Upper lobe of left lung (tissue), 6 donors: ENCODE measurements at regions not wholly inside any gene's neighbourhood (a gene's known extent, or its start where the extent isn't known, plus 50 kb on each side); places are given as distances from the start of the nearest gene placed in this dataset.

ENCODE experiments used
- ATAC-seq, 2 donors: fragments of 200-7000 bp; cut with Tn5 transposase; one replicate each; pipeline ENCODE4 v1.9.1; 2022; ENCODE audit warnings: mild to moderate bottlenecking in 2 of 2, moderate library complexity in 2 of 2; ENCODE audit not compliant: low FRiP score in 2 of 2
- DNase-seq, 2 donors: peaks; one replicate each; pipeline ENCODE4 v3.0.0-alpha.2; 2019 to 2020
- H3K27ac ChIP-seq, 4 donors: fragments of 200-600 bp; sonication (generic); one replicate each; pipeline ENCODE4 v1.5.1; 2016 to 2019
- H3K27me3 ChIP-seq, 4 donors: fragments of 200-600 bp; sonication (generic); one replicate each; pipeline ENCODE4 v1.5.1; 2017 to 2019
- H3K36me3 ChIP-seq, 4 donors: fragments of 200-600 bp; sonication (generic); one replicate each; pipeline ENCODE4 v1.5.1; 2016 to 2019
- H3K4me1 ChIP-seq, 4 donors: fragments of 200-600 bp; sonication (generic); one replicate each; pipeline ENCODE4 v1.5.1; 2018 to 2019
- H3K4me3 ChIP-seq, 4 donors: fragments of 200-600 bp; sonication (generic); one replicate each; pipeline ENCODE4 v1.5.1; 2017 to 2019; ENCODE audit warnings: mild to moderate bottlenecking in 2 of 4, moderate library complexity in 1 of 4
- H3K9me3 ChIP-seq, 4 donors: fragments of 200-600 bp; sonication (generic); one replicate each; pipeline ENCODE4 v1.5.1; 2018 to 2019
- EP300 ChIP-seq, 4 donors: sonication (generic); formaldehyde crosslinking; IDR thresholded peaks; one replicate each; pipeline ENCODE4 v1.5.1; 2017; ENCODE audit warnings: antibody characterized with exemption in 4 of 4, control low read depth in 2 of 4
- POLR2A ChIP-seq, 4 donors: fragments of 450-650 bp; IDR thresholded peaks; one replicate each; pipeline ENCODE4 v1.5.1; 2016 to 2017; ENCODE audit warnings: antibody characterized with exemption in 4 of 4, mild to moderate bottlenecking in 2 of 4
- POLR2AphosphoS5 ChIP-seq, 2 donors: sonication (generic); formaldehyde crosslinking; IDR thresholded peaks; one replicate each; pipeline ENCODE4 v1.5.1; 2017; ENCODE audit warnings: antibody characterized with exemption in 2 of 2
- WGBS, 2 donors: methylation state at CpG; one replicate each; pipeline ENCODE4 v1.1.5; 2017 to 2018; 5-methylcytosine and 5-hydroxymethylcytosine counted together
- TF ChIP-seq, protein P1 (sequence below), 6 experiments: fragments of 450-650 bp in 4 of 6; fragments of 200-600 bp in 2 of 6; sonication (generic) in 2 of 6; IDR thresholded peaks; one replicate each; pipeline ENCODE4 v1.5.1; 2016 to 2019; ENCODE audit warnings: antibody characterized with exemption in 6 of 6
- donor health status: DM: no; HTN: no; CAD: no; lungs with moderate emphysema.
- donor health status: DM: no; HTN: yes; CAD: no; lungs with severe emphysema.

DNA sequence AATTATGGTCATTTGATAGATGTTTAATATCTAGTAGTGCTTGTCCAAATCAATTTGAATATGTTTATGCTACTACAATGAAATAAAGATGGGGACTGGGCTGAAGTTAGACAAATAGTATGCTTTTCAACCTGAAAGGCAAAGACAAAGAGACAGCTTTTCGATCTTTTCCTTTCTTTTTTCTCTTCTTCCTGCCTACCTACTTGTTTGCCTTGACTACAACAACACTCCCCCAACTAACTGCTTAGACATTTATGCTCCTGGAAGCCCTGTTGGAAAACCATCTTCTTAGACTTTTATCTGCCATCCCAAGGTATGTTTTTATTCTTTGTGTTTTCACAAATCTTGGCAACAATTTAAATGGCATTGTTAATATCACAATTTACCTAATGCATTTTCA lies 374.4 kb upstream of the DDI1 start:
- Histone ChIP-seq H3K27ac (no peak overlapping the region), H3K27me3 (no peaks in the 10 kb centered on the region), H3K9me3 (no peaks in the 10 kb centered on the region), H3K4me1 (no peaks in the 10 kb centered on the region), H3K36me3 (no peaks in the 10 kb centered on the region), H3K4me3 (no peak overlapping the region)
- WGBS, 2 donors, result 0% methylated on average over 1 of the region's 1 CpG
- TF ChIP-seq POLR2A (IDR thresholded peaks at IDR 0.05) (no peak), EP300 (IDR thresholded peaks at IDR 0.05) (no peak), POLR2AphosphoS5 (IDR thresholded peaks at IDR 0.05) (no peak)
- TF ChIP-seq, protein P1, sequence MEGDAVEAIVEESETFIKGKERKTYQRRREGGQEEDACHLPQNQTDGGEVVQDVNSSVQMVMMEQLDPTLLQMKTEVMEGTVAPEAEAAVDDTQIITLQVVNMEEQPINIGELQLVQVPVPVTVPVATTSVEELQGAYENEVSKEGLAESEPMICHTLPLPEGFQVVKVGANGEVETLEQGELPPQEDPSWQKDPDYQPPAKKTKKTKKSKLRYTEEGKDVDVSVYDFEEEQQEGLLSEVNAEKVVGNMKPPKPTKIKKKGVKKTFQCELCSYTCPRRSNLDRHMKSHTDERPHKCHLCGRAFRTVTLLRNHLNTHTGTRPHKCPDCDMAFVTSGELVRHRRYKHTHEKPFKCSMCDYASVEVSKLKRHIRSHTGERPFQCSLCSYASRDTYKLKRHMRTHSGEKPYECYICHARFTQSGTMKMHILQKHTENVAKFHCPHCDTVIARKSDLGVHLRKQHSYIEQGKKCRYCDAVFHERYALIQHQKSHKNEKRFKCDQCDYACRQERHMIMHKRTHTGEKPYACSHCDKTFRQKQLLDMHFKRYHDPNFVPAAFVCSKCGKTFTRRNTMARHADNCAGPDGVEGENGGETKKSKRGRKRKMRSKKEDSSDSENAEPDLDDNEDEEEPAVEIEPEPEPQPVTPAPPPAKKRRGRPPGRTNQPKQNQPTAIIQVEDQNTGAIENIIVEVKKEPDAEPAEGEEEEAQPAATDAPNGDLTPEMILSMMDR (IDR thresholded peaks at IDR 0.05), result no peak
- ATAC-seq (no peak), DNase-seq (no peak)

DNA sequence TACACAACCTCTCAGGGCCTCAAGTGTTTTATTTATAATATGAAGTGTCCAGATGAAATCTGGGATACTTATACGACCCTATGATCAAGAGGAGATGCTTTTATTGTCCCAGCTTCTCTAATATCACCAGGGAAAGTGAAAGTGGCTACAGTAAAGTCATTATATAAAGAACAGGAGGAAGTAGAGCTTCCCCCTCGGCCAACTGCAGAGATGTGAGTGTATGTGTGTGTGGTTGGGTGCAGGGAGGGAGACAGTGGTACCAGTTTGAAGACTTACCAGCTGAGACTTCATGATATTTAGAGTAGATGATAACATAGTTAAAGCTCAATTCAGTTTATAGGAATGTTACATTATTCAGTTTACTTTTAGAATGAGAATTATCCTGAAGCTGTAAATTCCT lies 373.6 kb upstream of the DDI1 start:
- H3K9me3 ChIP-seq, result no peaks in the 10 kb centered on the region
- no peak overlapping the region for H3K4me3 ChIP-seq
- no peaks in the 10 kb centered on the region for H3K4me1 ChIP-seq
- ATAC-seq, result peak in 1 of 2 donors; percentile 59
- H3K36me3 ChIP-seq, result no peaks in the 10 kb centered on the region
- DNase-seq, result no peak
- no peaks in the 10 kb centered on the region for H3K27me3 ChIP-seq
- H3K27ac ChIP-seq, result no peak overlapping the region
- 6 to 11% methylated on average over 2 of the region's 2 CpGs for WGBS, 2 donors
- no peak for TF ChIP-seq POLR2AphosphoS5 (IDR thresholded peaks at IDR 0.05)
- no peak for TF ChIP-seq POLR2A (IDR thresholded peaks at IDR 0.05)
- no peak for TF ChIP-seq EP300 (IDR thresholded peaks at IDR 0.05)
- TF ChIP-seq, protein P1 (IDR thresholded peaks at IDR 0.05), result no peak

DNA sequence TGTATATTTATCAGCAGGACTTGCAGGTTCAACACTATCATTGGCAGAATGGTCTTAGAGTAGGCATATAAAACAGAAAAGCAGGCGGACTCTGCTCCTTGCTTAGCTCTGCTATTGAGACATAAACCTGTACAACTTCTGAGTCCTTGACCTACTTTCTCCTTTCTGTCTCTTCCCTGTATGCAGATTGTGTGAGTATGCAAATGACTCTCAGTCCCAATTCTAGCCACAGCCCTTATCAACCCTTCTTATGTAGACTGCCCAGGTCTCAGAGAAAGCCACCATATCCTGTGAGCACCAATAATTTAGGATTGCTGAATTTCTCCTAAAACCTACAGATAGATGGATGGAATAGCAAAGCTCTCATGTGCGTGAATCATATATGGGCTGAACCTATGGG lies 367.6 kb upstream of the DDI1 start:
- TF ChIP-seq POLR2A (IDR thresholded peaks at IDR 0.05), result no peak
- TF ChIP-seq POLR2AphosphoS5 (IDR thresholded peaks at IDR 0.05), result no peak
- TF ChIP-seq, protein P1 (IDR thresholded peaks at IDR 0.05), result no peak
- TF ChIP-seq EP300 (IDR thresholded peaks at IDR 0.05), result no peak
- Histone ChIP-seq H3K36me3 (no peaks in the 10 kb centered on the region), H3K27ac (no peak overlapping the region), H3K4me1 (no peaks in the 10 kb centered on the region), H3K4me3 (no peak overlapping the region), H3K27me3 (no peaks in the 10 kb centered on the region), H3K9me3 (no peaks in the 10 kb centered on the region)
- DNase-seq (no peak), ATAC-seq (no peak)
- WGBS, 2 donors, result 92 to 100% methylated on average over 2 of the region's 2 CpGs

GRCh38 chr11:103671143-103671651 lies 365.2 kb upstream of the DDI1 start:
- Histone ChIP-seq H3K4me1 (no peaks in the 10 kb centered on the region), H3K27me3 (no peaks in the 10 kb centered on the region), H3K27ac (no peak overlapping the region), H3K36me3 (no peaks in the 10 kb centered on the region), H3K4me3 (no peak overlapping the region), H3K9me3 (no peaks in the 10 kb centered on the region)
- TF ChIP-seq POLR2A (IDR thresholded peaks at IDR 0.05) (no peak), EP300 (IDR thresholded peaks at IDR 0.05) (no peak), POLR2AphosphoS5 (IDR thresholded peaks at IDR 0.05) (no peak)
- TF ChIP-seq, protein P1 (IDR thresholded peaks at IDR 0.05), result peak in 1 of 6 experiments; percentile 12
- ATAC-seq, result no peak
- WGBS, 2 donors, result 53 to 64% methylated on average over 2 of the region's 2 CpGs
- no peak for DNase-seq

- TF ChIP-seq POLR2A (IDR thresholded peaks at IDR 0.05) (no peak), POLR2AphosphoS5 (IDR thresholded peaks at IDR 0.05) (no peak)
- TF ChIP-seq, protein P1 (IDR thresholded peaks at IDR 0.05), result no peak
- Histone ChIP-seq H3K4me1 (no peaks in the 10 kb centered on the region), H3K27ac (no peak overlapping the region), H3K4me3 (no peak overlapping the region), H3K9me3 (no peaks in the 10 kb centered on the region), H3K27me3 (no peaks in the 10 kb centered on the region), H3K36me3 (no peaks in the 10 kb centered on the region)
- no peak for ATAC-seq
- 91 to 93% methylated on average over 2 of the region's 2 CpGs for WGBS, 2 donors
- DNase-seq, result no peak
These were observed 362.7 kb upstream of the DDI1 start for GRCh38 chr11:103673773-103674172.
